OCI-LY7 (cell line): ENCODE measurements at regions not wholly inside any gene's neighbourhood (a gene's known extent, or its start where the extent isn't known, plus 50 kb on each side); places are given as distances from the start of the nearest gene placed in this dataset.

Experiments used
- BruUV-seq: library from RNA; stranded (reverse); fragments of 400-500 nt; replicated peaks from 2 replicates; lab custom pipeline; 2021; lab: Mats Ljungman, UMichigan
- CTCF ChIA-PET: fragments of 300-600 bp; sonication (Branson Sonifier 250); formaldehyde crosslinking; loops from one replicate; lab custom pipeline; 2022; ENCODE audit warnings: antibody characterized with exemption; ENCODE audit not compliant: unreplicated experiment; lab: Charles Lee
- POLR2A ChIA-PET: fragments of 300-600 bp; sonication (Branson Sonifier 250); formaldehyde crosslinking; loops from one replicate; lab custom pipeline; 2022; ENCODE audit warnings: antibody characterized with exemption; lab: Charles Lee
- DNase-seq: peaks from one replicate; pipeline ENCODE4 v3.0.0-alpha.2; 2015; ENCODE audit warnings: low spot score
- H2AFZ ChIP-seq: fragments of 200-600 bp; sonication (generic), shearing (Covaris generic); 2 replicates; pipeline ENCODE4 v1.6.1; 2014; ENCODE audit warnings: mild to moderate bottlenecking, antibody characterized with exemption, low read length, moderate library complexity
- H3K27ac ChIP-seq: fragments of 200-600 bp; sonication (generic); 2 replicates; pipeline ENCODE4 v1.5.1; 2014; ENCODE audit warnings: mixed run types, low read depth, mild to moderate bottlenecking, moderate library complexity, low read length, inconsistent platforms; ENCODE audit not compliant: poor library complexity, severe bottlenecking
- H3K36me3 ChIP-seq: fragments of 200-600 bp; sonication (generic); 2 replicates; pipeline ENCODE4 v1.6.1; 2014; ENCODE audit warnings: mild to moderate bottlenecking, antibody characterized with exemption, low read length, moderate library complexity, mixed read lengths; ENCODE audit not compliant: insufficient read depth
- H3K4me1 ChIP-seq: fragments of 200-600 bp; sonication (generic); 2 replicates; pipeline ENCODE4 v1.5.1; 2014; ENCODE audit warnings: mild to moderate bottlenecking, low read length; ENCODE audit not compliant: insufficient read depth, poor library complexity, severe bottlenecking
- H3K4me2 ChIP-seq: fragments of 200-600 bp; sonication (generic); 2 replicates; pipeline ENCODE4 v1.6.1; 2014; ENCODE audit warnings: mild to moderate bottlenecking, low read length
- H3K4me3 ChIP-seq: fragments of 200-600 bp; sonication (generic); 2 replicates; pipeline ENCODE4 v1.5.1; 2014; ENCODE audit warnings: mild to moderate bottlenecking, low read depth, low read length; ENCODE audit not compliant: poor library complexity, severe bottlenecking
- H3K79me2 ChIP-seq: fragments of 200-600 bp; sonication (generic); 2 replicates; pipeline ENCODE4 v1.6.1; 2016; ENCODE audit warnings: low read depth, mild to moderate bottlenecking, low read length, moderate library complexity, mixed read lengths; ENCODE audit not compliant: insufficient read depth
- H3K9me2 ChIP-seq: fragments of 200-600 bp; sonication (generic); 2 replicates; pipeline ENCODE4 v1.6.1; 2016; ENCODE audit warnings: mild to moderate bottlenecking, low read length, mixed read lengths; ENCODE audit not compliant: insufficient read depth
- H3K9me3 ChIP-seq: fragments of 200-600 bp; sonication (generic); 2 replicates; pipeline ENCODE4 v1.6.1; 2014; ENCODE audit warnings: mild to moderate bottlenecking, mixed run types, low read length, mixed read lengths
- H4K20me1 ChIP-seq: fragments of 200-600 bp; sonication (generic); 2 replicates; pipeline ENCODE4 v1.6.1; 2014; ENCODE audit warnings: mild to moderate bottlenecking, antibody characterized with exemption, low read length, moderate library complexity, mixed read lengths; ENCODE audit not compliant: insufficient read depth
- CTCF ChIP-seq: fragments of 200-600 bp; sonication (generic); conservative IDR thresholded peaks from 2 replicates; pipeline ENCODE4 v1.5.1; 2014; ENCODE audit warnings: mild to moderate bottlenecking, antibody characterized with exemption, low read length, moderate library complexity, mixed read lengths
- EZH2phosphoT487 ChIP-seq: fragments of 200-600 bp; sonication (generic); IDR thresholded peaks from 2 replicates; pipeline ENCODE4 v1.6.1; 2018; ENCODE audit warnings: low read depth, borderline replicate concordance, mild to moderate bottlenecking, mixed run types, antibody characterized with exemption, low read length, moderate library complexity, mixed read lengths
- intact Hi-C: fragments of 100-400 bp; cut with micrococcal nuclease; formaldehyde crosslinking; loops from one replicate; pipeline ENCODE4 v1.10.0; 2022; ENCODE audit not compliant: unreplicated experiment

GRCh38 chr10:11661441-11661840, 50.0 kb upstream of the USP6NL start:
- no peak for TF ChIP-seq EZH2phosphoT487
- no peak for TF ChIP-seq CTCF

More at GRCh38 chr10:11661441-11661840, 50.0 kb upstream of the USP6NL start:
- peaks cover 9% of the 10 kb centered on the region for H3K36me3 ChIP-seq
- H3K4me1 ChIP-seq, result peaks cover 80% of the 10 kb centered on the region
- peak overlapping the region; percentile 96 for H3K27ac ChIP-seq
- H3K9me3 ChIP-seq, result peaks cover 10% of the 10 kb centered on the region
- ChIA-PET CTCF (no interaction called here), POLR2A (interaction anchor here (0.7 to 3.9 kb wide), 16 partner anchors 9 to 128 kb away, joined by 3 to 31 read pairs (median 12); partner anchors contain the start of gene USP6NL)
- BruUV-seq, result no TSS peak
- no peak for DNase-seq
- peak overlapping the region; percentile 48 for H3K4me3 ChIP-seq
- H2AFZ ChIP-seq, result peak overlapping the region; percentile 25; the same call in 1 of the 2 replicates
- peak overlapping the region; percentile 77 for H3K4me2 ChIP-seq
- intact Hi-C loops, result no loop called here
- H3K9me2 ChIP-seq, result no peaks in the 10 kb centered on the region
- H3K79me2 ChIP-seq, result peaks cover 6% of the 10 kb centered on the region; the same call in 1 of the 2 replicates
- no peaks in the 10 kb centered on the region for H4K20me1 ChIP-seq
